GM19397 (cell line): ENCODE measurements at regions not wholly inside any gene's neighbourhood (a gene's known extent, or its start where the extent isn't known, plus 50 kb on each side); places are given as distances from the start of the nearest gene placed in this dataset.

Experiments
- ATAC-seq: cut with Tn5 transposase; IDR thresholded peaks from one replicate; pipeline ENCODE4 v1.9.1; 2021; ENCODE audit warnings: mild to moderate bottlenecking, moderate library complexity; ENCODE audit not compliant: unreplicated experiment

- no peak for ATAC-seq
Observed at GRCh38 chr6:84282550-84282949, 55.1 kb upstream of the CEP162 start.

- ATAC-seq: no peak
Observed at GRCh38 chr6:84280639-84281038, 53.2 kb upstream of the CEP162 start.

GRCh38 chr6:84280030-84280429 lies 52.6 kb upstream of the CEP162 start:
- no peak for ATAC-seq

- no peak for ATAC-seq
Observed at GRCh38 chr6:84278321-84278998, 51.0 kb upstream of the CEP162 start.
